ENCODE measurements at regions not wholly inside any gene's neighbourhood (a gene's known extent, or its start where the extent isn't known, plus 50 kb on each side); places are given as distances from the start of the nearest gene placed in this dataset.

GRCh38 chr6:167758309-167759023, 68.2 kb upstream of the AFDN start:
- Histone ChIP-seq H3K4me1 (ENCODE audit: control insufficient read depth, insufficient read depth, low read length) (no peaks in the 10 kb centered on the region), H3K36me3 (ENCODE audit: control insufficient read depth in 2 of 2, insufficient read depth in 1 of 2, low read length in 2 of 2) (no peaks in the 10 kb centered on the region), H3K27ac (ENCODE audit: extremely low read depth, low read depth, low read length) (no peak overlapping the region), H3K4me3 (ENCODE audit: low read depth, low read length) (no peak overlapping the region), H3K9me3 (ENCODE audit: control insufficient read depth, insufficient read depth, low read depth, low read length) (no peaks in the 10 kb centered on the region)
- POLR2A ChIA-PET = interaction anchor here (0.7 kb wide), 1 partner anchor 86 kb away, joined by 9 read pairs; no protein-coding TSS in a partner anchor
- no peak for TF ChIP-seq SETDB1 (IDR thresholded peaks at IDR 0.05; ENCODE audit: insufficient read length, low read length)
- TF ChIP-seq HOXD13 (CRISPR knock-in tag; IDR thresholded peaks at IDR 0.05; ENCODE audit: borderline replicate concordance) = no peak
- TF ChIP-seq ZNF571 (tag by site-specific recombination; IDR thresholded peaks at IDR 0.05) = no peak
- CTCF ChIA-PET = no interaction called here

- POLR2A ChIA-PET = no interaction called here
- Histone ChIP-seq H3K9me3 (ENCODE audit: control insufficient read depth, insufficient read depth, low read depth, low read length) (no peaks in the 10 kb centered on the region), H3K27ac (ENCODE audit: extremely low read depth, low read depth, low read length) (no peak overlapping the region), H3K4me1 (ENCODE audit: control insufficient read depth, insufficient read depth, low read length) (no peaks in the 10 kb centered on the region), H3K36me3 (ENCODE audit: control insufficient read depth in 2 of 2, insufficient read depth in 1 of 2, low read length in 2 of 2) (no peaks in the 10 kb centered on the region), H3K4me3 (ENCODE audit: low read depth, low read length) (no peak overlapping the region)
- TF ChIP-seq ZNF518A (tag by site-specific recombination; conservative IDR thresholded peaks at IDR 0.05; ENCODE audit: low read depth) (no peak), ZNF623 (tag by site-specific recombination; IDR thresholded peaks at IDR 0.05) (no peak), ZNF221 (tag by site-specific recombination; IDR thresholded peaks at IDR 0.05; ENCODE audit: borderline replicate concordance) (no peak), ZNF138 (tag by site-specific recombination; IDR thresholded peaks at IDR 0.05; ENCODE audit: borderline replicate concordance) (no peak), SCRT2 (tag by site-specific recombination; IDR thresholded peaks at IDR 0.05) (no peak), ZNF621 (tag by site-specific recombination; IDR thresholded peaks at IDR 0.05) (no peak), ZNF398 (tag by site-specific recombination; IDR thresholded peaks at IDR 0.05) (no peak), ZIC2 (tag by site-specific recombination; IDR thresholded peaks at IDR 0.05) (no peak), ZNF776 (tag by site-specific recombination; IDR thresholded peaks at IDR 0.05; ENCODE audit: borderline replicate concordance) (no peak)
- CTCF ChIA-PET = interaction anchor here (0.6 kb wide), 1 partner anchor 35 kb away, joined by 3 read pairs; no protein-coding TSS in a partner anchor
Observed at GRCh38 chr6:167759206-167759605, 67.5 kb upstream of the AFDN start.

GRCh38 chr6:167759912-167760311, 66.8 kb upstream of the AFDN start:
- POLR2A ChIA-PET = no interaction called here
- no peaks in the 10 kb centered on the region for H3K4me1 ChIP-seq (ENCODE audit: control insufficient read depth, insufficient read depth, low read length)
- H3K4me3 ChIP-seq (ENCODE audit: low read depth, low read length) = no peak overlapping the region
- no peak overlapping the region for H3K27ac ChIP-seq (ENCODE audit: extremely low read depth, low read depth, low read length)
- no peaks in the 10 kb centered on the region for H3K9me3 ChIP-seq (ENCODE audit: control insufficient read depth, insufficient read depth, low read depth, low read length)
- CTCF ChIA-PET = interaction anchor here (0.6 kb wide), 1 partner anchor 645 kb away, joined by 3 read pairs; no protein-coding TSS in a partner anchor
- no peaks in the 10 kb centered on the region for H3K36me3 ChIP-seq (ENCODE audit: control insufficient read depth in 2 of 2, insufficient read depth in 1 of 2, low read length in 2 of 2)
- TF ChIP-seq ZNF248 (tag by site-specific recombination; IDR thresholded peaks at IDR 0.05) (no peak), ZNF621 (tag by site-specific recombination; IDR thresholded peaks at IDR 0.05) (no peak), HIC1 (tag by site-specific recombination; IDR thresholded peaks at IDR 0.05) (no peak), MEIS1 (CRISPR knock-in tag; IDR thresholded peaks at IDR 0.05; ENCODE audit: borderline replicate concordance) (no peak), ZNF366 (tag by site-specific recombination; conservative IDR thresholded peaks at IDR 0.05) (no peak), PRDM4 (tag by site-specific recombination; IDR thresholded peaks at IDR 0.05) (no peak), ZFP37 (tag by site-specific recombination; IDR thresholded peaks at IDR 0.05) (no peak), ZXDB (tag by site-specific recombination; IDR thresholded peaks at IDR 0.05) (no peak), GLIS1 (tag by site-specific recombination; IDR thresholded peaks at IDR 0.05) (no peak)
